HG03520 (cell line): ENCODE measurements at regions not wholly inside any gene's neighbourhood (a gene's known extent, or its start where the extent isn't known, plus 50 kb on each side); places are given as distances from the start of the nearest gene placed in this dataset.

ENCODE experiments used
- ATAC-seq: cut with Tn5 transposase; IDR thresholded peaks from one replicate; pipeline ENCODE4 v1.9.1; 2021; ENCODE audit warnings: mild to moderate bottlenecking, moderate library complexity; ENCODE audit not compliant: unreplicated experiment

GRCh38 chr18:26618135-26618534 lies 69.8 kb upstream of the KCTD1 start:
- no peak for ATAC-seq

- no peak for ATAC-seq
Observed at GRCh38 chr18:26617151-26617554, 68.8 kb upstream of the KCTD1 start.

- no peak for ATAC-seq
Observed at GRCh38 chr18:26614374-26614773, 66.0 kb upstream of the KCTD1 start.
